HG02798 (cell line): ENCODE measurements at regions not wholly inside any gene's neighbourhood (a gene's known extent, or its start where the extent isn't known, plus 50 kb on each side); places are given as distances from the start of the nearest gene placed in this dataset.

Source experiments
- ATAC-seq: cut with Tn5 transposase; IDR thresholded peaks from one replicate; pipeline ENCODE4 v1.9.1; 2021; ENCODE audit warnings: mild to moderate bottlenecking; ENCODE audit not compliant: unreplicated experiment, poor library complexity

DNA sequence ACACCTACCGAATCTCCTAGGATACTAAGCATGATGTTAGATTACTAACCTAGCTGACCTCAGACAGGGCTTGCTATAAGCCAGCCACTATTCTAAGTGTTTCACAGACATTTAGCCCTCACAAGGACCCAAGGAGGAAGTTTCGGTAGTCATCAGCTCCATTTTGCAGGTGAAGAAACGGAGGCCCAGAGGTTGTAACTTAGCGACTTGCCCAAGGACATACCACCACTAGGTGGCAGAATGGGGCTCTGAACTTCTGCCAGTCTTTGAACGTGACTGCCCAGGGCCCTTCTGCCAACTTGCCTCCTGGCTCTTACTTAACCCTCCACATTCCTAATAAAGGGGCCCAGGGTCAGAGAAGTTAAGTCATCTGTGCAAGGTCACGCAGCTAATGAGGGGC is 283.5 kb downstream of the C1orf94 start:
- ATAC-seq = no peak

DNA sequence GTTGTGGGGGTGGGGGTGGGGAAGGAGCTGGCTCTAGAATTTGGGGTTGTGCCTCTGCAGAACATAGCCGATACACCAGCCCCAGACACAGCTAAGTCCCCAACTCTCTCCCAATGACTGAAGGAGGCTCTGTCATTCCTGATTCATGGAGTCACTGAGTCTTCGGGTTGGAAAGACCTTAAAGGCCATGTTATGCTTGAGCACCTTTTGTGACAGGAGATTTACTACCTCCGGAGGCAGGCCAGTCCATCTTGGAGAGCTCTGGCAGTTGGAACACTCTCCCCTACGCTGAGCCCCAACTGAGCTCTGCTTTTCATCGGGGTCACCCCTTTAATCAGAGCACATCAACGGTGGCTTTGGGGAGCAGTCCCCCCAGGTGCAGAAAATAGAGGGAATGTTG is 284.4 kb upstream of the GJB5 start:
- ATAC-seq = no peak

DNA sequence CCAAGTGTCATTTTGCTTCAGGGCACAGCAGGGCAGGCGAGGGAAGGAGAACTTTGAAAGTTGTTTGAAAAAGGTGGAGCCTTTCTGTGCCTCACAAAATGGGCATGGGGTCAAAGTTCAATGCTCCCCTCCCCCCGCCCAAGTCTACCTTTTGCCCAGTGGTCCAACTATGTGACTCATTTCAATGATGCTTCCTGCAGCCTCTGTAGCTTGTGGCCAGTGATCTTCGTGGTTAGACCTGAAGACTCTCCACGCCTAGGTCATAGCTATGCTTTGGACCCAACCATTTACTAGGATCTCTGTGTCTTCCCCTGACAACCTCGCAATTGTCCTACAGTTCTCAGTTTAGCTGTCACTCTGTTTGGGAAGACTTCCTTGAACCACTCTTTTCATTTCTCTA is 280.3 kb upstream of the GJB5 start:
- ATAC-seq = no peak

DNA sequence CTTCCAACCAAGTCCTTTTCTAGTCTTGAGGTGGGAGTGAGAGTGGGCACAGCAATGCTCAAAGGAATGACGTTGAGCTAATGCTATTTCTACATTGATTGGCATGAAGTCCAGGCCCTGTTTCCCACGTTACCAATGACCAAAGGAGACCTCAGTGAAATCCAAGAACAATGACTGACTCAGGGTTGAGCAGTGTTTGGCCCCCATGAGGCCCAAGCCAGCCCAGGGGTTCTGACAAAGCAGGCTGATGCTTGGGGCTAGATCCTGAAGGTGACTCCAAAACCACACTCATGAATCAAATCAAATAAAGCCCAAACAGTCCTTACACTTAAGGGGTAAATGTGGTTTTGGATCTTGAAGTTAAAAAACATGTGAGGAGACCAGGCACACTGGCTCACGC is 278.5 kb upstream of the GJB5 start:
- no peak for ATAC-seq

GRCh38 chr1:34477632-34478141 is 277.2 kb upstream of the GJB5 start:
- no peak for ATAC-seq

GRCh38 chr1:34478515-34479076 is 276.3 kb upstream of the GJB5 start:
- no peak for ATAC-seq

GRCh38 chr1:34479731-34480130 is 275.1 kb upstream of the GJB5 start:
- no peak for ATAC-seq

DNA sequence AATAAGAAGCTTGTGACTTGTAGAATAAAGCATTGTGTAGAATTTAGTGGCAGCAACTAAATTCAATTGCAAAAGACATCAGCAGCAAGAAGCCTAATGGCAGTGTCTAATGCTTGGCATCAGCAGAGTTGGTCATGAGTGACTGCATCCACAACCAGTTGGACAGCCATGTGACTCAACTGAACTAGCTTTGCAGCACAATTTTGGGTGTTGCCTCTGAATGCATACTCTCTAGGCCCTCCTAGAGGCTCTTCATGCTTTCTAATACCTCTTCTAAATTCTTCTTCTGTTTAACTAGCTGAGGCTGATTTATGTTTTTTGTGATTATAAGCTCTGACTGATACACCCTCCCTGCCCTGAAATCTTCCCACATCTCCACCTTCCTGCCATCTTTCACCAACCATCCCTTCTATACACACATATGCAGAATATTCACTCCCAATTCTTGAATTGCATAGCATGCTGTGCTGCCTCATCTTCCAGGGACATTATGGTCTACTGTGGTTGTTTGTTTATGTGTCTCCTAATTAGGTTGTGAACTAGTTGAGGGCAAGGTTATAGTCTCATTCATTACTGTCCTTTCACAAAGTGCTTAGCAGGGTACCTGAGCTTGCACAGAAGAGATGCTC is 266.7 kb upstream of the GJB5 start:
- no peak for ATAC-seq

- no peak for ATAC-seq
Observed at GRCh38 chr1:34500451-34500850, 254.4 kb upstream of the GJB5 start.

DNA sequence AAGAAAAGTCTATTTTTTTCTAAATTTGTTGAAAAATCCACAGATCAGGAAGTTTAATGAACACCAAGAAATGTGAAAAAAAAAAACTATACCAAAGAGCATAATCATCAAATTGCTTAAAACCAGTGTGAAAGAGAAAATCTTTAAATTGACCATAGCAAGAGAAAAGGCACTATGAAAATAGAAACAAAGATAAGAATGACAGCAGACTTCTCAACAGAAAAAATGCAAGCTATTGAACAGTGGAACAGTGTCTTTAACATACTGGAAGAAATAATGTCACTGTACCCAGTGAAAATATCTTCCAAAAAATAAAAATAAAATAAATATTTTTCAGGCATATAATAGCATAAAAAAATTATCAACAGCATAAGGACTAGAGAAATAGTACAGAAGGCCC is 243.0 kb upstream of the GJB5 start:
- ATAC-seq = no peak

DNA sequence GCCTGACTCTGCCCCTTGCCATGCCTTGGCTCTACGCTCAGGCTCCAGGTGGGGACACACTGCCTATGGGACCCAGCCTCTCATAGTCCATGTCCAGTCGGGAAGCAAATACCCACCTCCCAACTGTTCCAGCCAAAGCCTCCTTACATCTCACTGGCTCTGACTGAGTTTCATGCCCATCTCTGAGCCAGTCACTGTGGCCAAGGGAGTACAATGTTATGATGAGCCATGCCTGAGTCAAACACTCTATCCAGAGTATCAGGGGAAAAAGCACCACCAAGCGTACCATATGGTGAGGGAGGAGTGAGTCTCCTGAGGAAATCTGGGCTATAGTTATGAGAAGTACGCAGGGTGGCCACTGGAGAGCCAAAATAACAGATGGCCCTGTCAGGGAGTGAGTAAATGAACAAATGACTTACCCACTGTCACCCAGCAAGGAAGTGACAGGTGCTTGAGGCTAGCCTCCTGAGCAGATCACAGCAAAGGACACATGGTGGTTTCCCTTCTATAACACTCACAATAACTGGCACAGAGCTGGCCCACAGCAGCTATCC is 236.6 kb upstream of the GJB5 start:
- no peak for ATAC-seq

DNA sequence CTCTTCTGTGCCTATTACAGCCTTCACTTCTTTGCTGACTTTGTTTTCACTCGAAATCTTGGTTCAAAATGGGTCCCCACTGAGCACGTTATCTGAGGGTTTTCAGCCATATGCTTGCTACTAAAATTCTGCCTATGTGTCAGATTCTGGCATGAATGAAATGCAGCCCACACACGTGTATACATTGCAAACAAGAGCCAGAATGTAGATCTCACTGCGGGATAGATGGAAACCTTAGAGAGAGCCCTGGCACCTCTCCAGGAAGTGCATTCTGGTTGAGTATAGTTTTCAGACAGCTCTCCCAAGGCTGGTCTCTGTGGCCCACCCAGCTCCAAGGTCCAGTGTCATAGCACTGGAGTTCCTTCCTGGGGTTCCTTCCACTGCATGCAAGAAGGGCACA is 234.7 kb upstream of the GJB5 start:
- no peak for ATAC-seq

DNA sequence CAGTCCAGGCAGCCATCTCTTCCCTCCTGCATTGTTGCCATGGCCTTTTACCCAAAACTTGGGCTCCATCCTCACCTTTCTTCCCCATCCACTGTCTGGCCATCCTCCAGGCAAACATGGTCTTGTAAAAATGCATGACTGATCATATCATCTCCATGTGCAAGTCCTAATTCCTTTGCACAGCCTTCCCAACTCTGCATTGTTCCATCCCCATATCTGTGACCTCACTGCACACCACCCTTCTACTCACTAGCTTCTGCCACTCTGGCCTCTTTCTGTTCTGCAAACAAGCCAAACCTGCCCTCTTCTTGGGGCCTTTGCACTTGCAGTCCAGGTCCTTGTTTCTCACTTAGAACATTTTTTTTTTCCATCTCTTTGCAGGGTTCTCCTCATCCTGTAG is 230.1 kb upstream of the GJB5 start:
- ATAC-seq = no peak

GRCh38 chr1:34529935-34530859 is 224.7 kb upstream of the GJB5 start:
- peak; percentile 65 for ATAC-seq

DNA sequence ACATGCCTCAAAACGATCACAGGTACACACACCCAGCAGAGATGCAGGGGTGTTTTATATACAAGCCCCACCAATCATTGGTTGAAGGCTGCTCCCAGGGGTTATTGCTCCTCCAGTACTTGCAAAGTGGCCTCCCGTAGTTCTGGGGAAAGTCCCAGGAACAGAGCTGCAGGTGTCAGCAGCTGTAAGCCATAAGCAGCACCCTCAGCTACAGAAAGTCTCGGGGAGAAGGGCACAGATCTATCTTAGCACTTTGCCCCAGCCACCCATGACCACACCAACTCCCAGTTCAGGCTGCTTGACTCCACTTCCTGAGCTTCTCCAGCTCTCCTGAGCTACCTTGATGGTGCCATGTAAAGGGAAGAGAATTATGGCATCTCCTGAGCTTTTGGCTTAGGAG is 222.7 kb upstream of the GJB5 start:
- ATAC-seq = peak; percentile 57

GRCh38 chr1:34538481-34538880 is 216.4 kb upstream of the GJB5 start:
- ATAC-seq = no peak

- no peak for ATAC-seq
Observed at GRCh38 chr1:34547046-34547674, 207.7 kb upstream of the GJB5 start.

GRCh38 chr1:34549199-34549598 is 205.6 kb upstream of the GJB5 start:
- ATAC-seq = no peak

DNA sequence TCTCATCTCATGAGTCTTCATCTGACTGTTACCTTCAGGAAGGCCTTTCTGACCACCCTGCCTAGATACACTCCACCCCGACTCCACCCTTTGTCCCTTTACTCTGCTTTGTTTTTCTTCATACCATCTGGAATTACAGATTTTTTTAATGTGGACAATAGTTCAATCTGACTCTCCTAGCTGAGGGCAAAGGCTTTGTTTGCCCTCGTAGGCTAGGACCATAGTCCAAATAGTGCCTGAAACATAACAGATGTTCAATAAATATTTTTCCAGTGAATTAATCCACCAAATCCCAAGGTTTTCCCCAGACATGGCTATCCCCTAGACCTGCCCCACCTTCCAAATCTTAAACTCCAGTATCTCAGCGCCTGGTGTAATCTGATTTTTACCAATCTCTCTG is 176.5 kb upstream of the GJB5 start:
- no peak for ATAC-seq

DNA sequence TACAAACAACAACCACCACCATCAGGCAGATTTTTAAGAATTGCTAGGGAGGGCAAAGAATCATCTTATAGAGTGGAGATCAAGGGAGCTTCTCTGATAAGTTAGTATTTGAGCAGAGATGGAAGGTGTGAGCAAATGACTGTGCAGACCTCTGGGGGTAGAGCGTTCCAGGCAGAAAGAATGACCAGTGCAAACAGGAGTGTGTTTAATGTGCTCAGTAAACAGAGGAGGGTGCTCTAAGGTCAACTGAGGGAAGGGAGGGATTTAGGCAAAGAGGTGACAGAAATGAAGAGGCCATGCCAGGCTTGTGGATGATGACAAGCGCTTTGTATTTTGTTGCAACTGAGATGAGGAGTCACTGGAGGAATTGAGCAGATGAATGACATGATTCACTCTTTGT is 172.5 kb upstream of the GJB5 start:
- ATAC-seq = no peak

DNA sequence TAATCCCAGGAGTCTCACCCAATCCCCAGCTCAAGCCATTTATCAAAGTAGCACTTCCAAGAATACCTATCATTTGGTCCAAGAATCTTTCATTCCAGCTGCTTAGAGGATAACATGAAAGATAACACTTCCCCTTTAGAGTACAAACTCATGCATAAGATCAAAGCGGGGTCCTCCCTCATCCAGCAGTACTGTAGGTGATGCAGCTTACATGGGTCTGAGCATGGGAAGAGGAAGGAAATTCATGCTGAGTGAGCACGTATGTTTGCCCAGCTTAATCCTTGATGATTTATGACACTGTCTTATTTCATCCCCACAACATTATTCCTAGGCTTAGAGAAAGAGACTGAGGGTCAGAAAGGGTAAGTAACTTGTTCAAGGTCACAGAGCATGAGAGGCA is 167.1 kb upstream of the GJB5 start:
- no peak for ATAC-seq
